Common myeloid progenitor, CD34-positive (primary cell): ENCODE measurements at regions not wholly inside any gene's neighbourhood (a gene's known extent, or its start where the extent isn't known, plus 50 kb on each side); places are given as distances from the start of the nearest gene placed in this dataset.

Source experiments
- CTCF ChIA-PET: fragments of 350-600 bp; sonication (Branson Sonifier 250); formaldehyde crosslinking; loops from one replicate; lab custom pipeline; 2021; ENCODE audit warnings: antibody characterized with exemption; lab: Charles Lee
- POLR2A ChIA-PET: fragments of 350-600 bp; sonication (Branson Sonifier 250); formaldehyde crosslinking; loops from one replicate; lab custom pipeline; 2021; ENCODE audit warnings: antibody characterized with exemption; lab: Charles Lee
- DNase-seq, 3 donors: peaks; one replicate each; pipeline versions ENCODE4 v3.0.0 to v3.0.0-alpha.2; 2013
- H3K27ac ChIP-seq, 2 experiments: 1 replicate in 1 of 2; 2 replicates in 1 of 2; pipeline ENCODE4 v1.7.0; 2013; ENCODE audit warnings: inconsistent platforms in 2 of 2, low read length in 2 of 2, mild to moderate bottlenecking in 2 of 2, low read depth in 1 of 2, moderate library complexity in 1 of 2; ENCODE audit not compliant: severe bottlenecking in 2 of 2, insufficient read depth in 1 of 2, poor library complexity in 1 of 2
- H3K27me3 ChIP-seq, 5 experiments: replicated peaks in 2 of 5; 1 replicate in 3 of 5; 2 replicates in 2 of 5; pipeline versions ENCODE4 v1.6.1 to v1.7.0; 2013; ENCODE audit warnings: low read length in 4 of 5, mild to moderate bottlenecking in 2 of 5, moderate library complexity in 2 of 5, inconsistent platforms in 1 of 5; ENCODE audit not compliant: insufficient read depth in 5 of 5, control insufficient read depth in 4 of 5
- H3K36me3 ChIP-seq, 4 experiments: 1 replicate in 2 of 4; 2 replicates in 2 of 4; pipeline versions ENCODE4 v1.6.1 to v1.7.0; 2013; ENCODE audit warnings: low read length in 3 of 4, control low read depth in 1 of 4, mild to moderate bottlenecking in 1 of 4; ENCODE audit not compliant: control insufficient read depth in 4 of 4, insufficient read depth in 4 of 4
- H3K4me1 ChIP-seq, 4 experiments: 1 replicate in 3 of 4; 2 replicates in 1 of 4; pipeline versions ENCODE4 v1.6.1 to v1.7.1; 2013; ENCODE audit warnings: low read length in 3 of 4, mild to moderate bottlenecking in 3 of 4, control low read depth in 1 of 4, inconsistent platforms in 1 of 4, moderate library complexity in 1 of 4; ENCODE audit not compliant: control insufficient read depth in 4 of 4, insufficient read depth in 4 of 4; ENCODE audit errors: control extremely low read depth in 1 of 4
- H3K4me3 ChIP-seq, 7 experiments: 1 replicate in 4 of 7; 2 replicates in 3 of 7; pipeline versions ENCODE4 v1.5.1 to v1.7.0; 2013; ENCODE audit warnings: mild to moderate bottlenecking in 7 of 7, low read length in 6 of 7, moderate library complexity in 6 of 7, inconsistent platforms in 2 of 7, low read depth in 2 of 7, control low read depth in 1 of 7; ENCODE audit not compliant: insufficient read depth in 4 of 7, control insufficient read depth in 1 of 7; ENCODE audit errors: extremely low read depth in 1 of 7
- H3K9me3 ChIP-seq, 5 experiments: 1 replicate in 4 of 5; 2 replicates in 1 of 5; pipeline versions ENCODE4 v1.6.1 to v1.7.1; 2013; ENCODE audit warnings: low read length in 4 of 5, mild to moderate bottlenecking in 2 of 5, inconsistent platforms in 1 of 5, low read depth in 1 of 5, moderate library complexity in 1 of 5; ENCODE audit not compliant: control insufficient read depth in 4 of 5, insufficient read depth in 2 of 5; ENCODE audit errors: control extremely low read depth in 1 of 5
- WGBS: methylation state at CpG from one replicate; pipeline ENCODE4 v1.1.5; 2013; ENCODE audit not compliant: insufficient coverage; 5-methylcytosine and 5-hydroxymethylcytosine counted together

GRCh38 chr2:57979158-57979557 lies 67.4 kb upstream of the VRK2 start:
- Histone ChIP-seq H3K27ac (no peak overlapping the region), H3K4me1 (no peaks in the 10 kb centered on the region), H3K27me3 (no peaks in the 10 kb centered on the region), H3K36me3 (no peaks in the 10 kb centered on the region), H3K4me3 (no peak overlapping the region), H3K9me3 (peaks cover 0 to 2% (median 0%) of the 10 kb centered on the region in 5 experiments)
- no peak for DNase-seq
- ChIA-PET CTCF (no interaction called here), POLR2A (no interaction called here)
- WGBS = 88% methylated on average over 1 of the region's 4 CpGs

DNA sequence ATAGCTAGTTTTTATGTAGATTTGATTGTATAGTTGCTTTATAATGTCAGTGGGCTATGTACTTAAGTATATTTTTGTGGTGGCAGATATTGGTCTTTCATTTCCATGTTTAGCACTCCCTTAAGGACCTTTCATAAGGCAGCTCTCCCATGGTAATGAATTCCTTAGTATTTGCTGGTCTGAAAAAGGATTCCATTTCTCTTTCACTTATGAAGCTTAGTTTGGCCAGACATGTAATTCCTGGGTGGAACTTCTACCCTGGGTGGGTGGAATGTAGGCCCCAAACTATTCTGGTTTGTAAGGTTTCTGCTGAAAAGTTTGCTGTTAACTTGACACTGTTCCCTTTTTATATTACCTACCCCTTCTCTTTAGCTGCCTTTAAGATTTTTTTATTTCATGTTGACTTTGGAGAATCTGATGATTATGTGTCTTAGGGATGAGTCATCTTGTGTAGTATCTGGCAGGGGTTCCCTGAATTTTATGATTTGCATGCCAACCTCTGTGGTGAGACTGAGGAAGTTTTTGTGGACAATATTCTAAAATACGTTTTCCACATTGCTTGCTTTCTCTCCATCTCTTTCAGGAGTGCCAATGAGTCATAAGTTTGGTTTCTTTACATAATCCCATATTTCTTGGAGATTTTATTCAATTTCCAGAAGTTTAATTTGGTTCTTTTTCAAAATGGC lies 65.4 kb upstream of the VRK2 start:
- Histone ChIP-seq H3K36me3 (no peaks in the 10 kb centered on the region), H3K4me3 (no peak overlapping the region), H3K9me3 (peaks cover 0 to 2% (median 0%) of the 10 kb centered on the region in 5 experiments), H3K27me3 (no peaks in the 10 kb centered on the region), H3K4me1 (no peaks in the 10 kb centered on the region), H3K27ac (no peak overlapping the region)
- no CpG with 5 or more reads among the region's 1 CpG for WGBS
- ChIA-PET POLR2A (no interaction called here), CTCF (no interaction called here)
- no peak for DNase-seq

GRCh38 chr2:57987835-57988573 lies 58.6 kb upstream of the VRK2 start:
- Histone ChIP-seq H3K36me3 (no peaks in the 10 kb centered on the region), H3K27me3 (no peaks in the 10 kb centered on the region), H3K4me3 (no peak overlapping the region), H3K4me1 (no peaks in the 10 kb centered on the region), H3K27ac (no peak overlapping the region), H3K9me3 (no peaks in the 10 kb centered on the region)
- ChIA-PET POLR2A (no interaction called here), CTCF (no interaction called here)
- DNase-seq = no peak

GRCh38 chr2:57990118-57990725 lies 56.4 kb upstream of the VRK2 start:
- POLR2A ChIA-PET = no interaction called here
- H3K4me1 ChIP-seq = no peaks in the 10 kb centered on the region
- WGBS = 100% methylated on average over 1 of the region's 2 CpGs
- H3K27me3 ChIP-seq = no peaks in the 10 kb centered on the region
- H3K9me3 ChIP-seq = no peaks in the 10 kb centered on the region
- no peak for DNase-seq
- H3K36me3 ChIP-seq = no peaks in the 10 kb centered on the region
- H3K27ac ChIP-seq = no peak overlapping the region
- no peak overlapping the region for H3K4me3 ChIP-seq
- CTCF ChIA-PET = interaction anchor here (0.6 kb wide), 1 partner anchor 231 kb away, joined by 3 read pairs; no protein-coding TSS in a partner anchor
